Mucosa of rectum (tissue), 2 donors: ENCODE measurements at regions not wholly inside any gene's neighbourhood (a gene's known extent, or its start where the extent isn't known, plus 50 kb on each side); places are given as distances from the start of the nearest gene placed in this dataset.
"Not testable (repeated sequence)": the region's sequence is repeated elsewhere in the genome, so short reads cannot be mapped to it uniquely, and the experiment has no call there.

Source experiments
- H3K27ac ChIP-seq, 2 donors: one replicate each; pipeline ENCODE4 v1.7.0; 2013; ENCODE audit warnings: inconsistent platforms in 2 of 2, low read depth in 2 of 2, low read length in 2 of 2
- H3K27me3 ChIP-seq, 2 donors: one replicate each; pipeline ENCODE4 v1.7.0; 2013; ENCODE audit warnings: low read length in 2 of 2; ENCODE audit not compliant: control insufficient read depth in 2 of 2, insufficient read depth in 2 of 2
- H3K36me3 ChIP-seq, 2 donors: one replicate each; pipeline ENCODE4 v1.7.0; 2013; ENCODE audit warnings: low read length in 2 of 2; ENCODE audit not compliant: control insufficient read depth in 2 of 2, insufficient read depth in 2 of 2
- H3K4me1 ChIP-seq, 2 donors: one replicate each; pipeline ENCODE4 v1.7.0; 2013; ENCODE audit warnings: low read length in 2 of 2, mild to moderate bottlenecking in 1 of 2; ENCODE audit not compliant: control insufficient read depth in 2 of 2, insufficient read depth in 2 of 2
- H3K4me3 ChIP-seq, 2 donors: one replicate each; pipeline ENCODE4 v1.7.0; 2013; ENCODE audit warnings: low read length in 2 of 2
- H3K9ac ChIP-seq, 2 donors: one replicate each; pipeline ENCODE4 v1.7.0; 2013; ENCODE audit warnings: low read length in 2 of 2, low read depth in 1 of 2, mild to moderate bottlenecking in 1 of 2
- H3K9me3 ChIP-seq, 2 donors: one replicate each; pipeline ENCODE4 v1.7.0; 2013; ENCODE audit warnings: low read length in 2 of 2; ENCODE audit not compliant: control insufficient read depth in 2 of 2
- donor health status: healthy.
- donor health status: Normal muscosa, but diverticular disease.

GRCh38 chr14:65976761-65977404 lies 509.3 kb upstream of the CCDC196 start:
- no peak overlapping the region for H3K27ac ChIP-seq
- no peaks in the 10 kb centered on the region for H3K36me3 ChIP-seq
- H3K9ac ChIP-seq = no peak overlapping the region
- no peak overlapping the region for H3K4me3 ChIP-seq
- H3K27me3 ChIP-seq = peaks cover 0 to 2% of the 10 kb centered on the region in 2 donors
- H3K4me1 ChIP-seq = no peaks in the 10 kb centered on the region
- no peaks in the 10 kb centered on the region for H3K9me3 ChIP-seq

- no peaks in the 10 kb centered on the region for H3K9me3 ChIP-seq
Observed at GRCh38 chr14:65981192-65981843, 504.9 kb upstream of the CCDC196 start.

GRCh38 chr14:65986041-65986440 lies 500.1 kb upstream of the CCDC196 start:
- Histone ChIP-seq H3K27ac (no peak overlapping the region), H3K4me3 (no peak overlapping the region), H3K27me3 (no peaks in the 10 kb centered on the region), H3K4me1 (no peaks in the 10 kb centered on the region), H3K36me3 (no peaks in the 10 kb centered on the region), H3K9ac (no peak overlapping the region), H3K9me3 (no peaks in the 10 kb centered on the region)

More at GRCh38 chr14:65981192-65981843, 504.9 kb upstream of the CCDC196 start:
- Histone ChIP-seq H3K27ac (no peak overlapping the region), H3K36me3 (no peaks in the 10 kb centered on the region), H3K9ac (no peak overlapping the region), H3K4me3 (no peak overlapping the region), H3K4me1 (no peaks in the 10 kb centered on the region), H3K27me3 (no peaks in the 10 kb centered on the region)

GRCh38 chr14:65989981-65990380 lies 496.2 kb upstream of the CCDC196 start:
- no peak overlapping the region for H3K27ac ChIP-seq
- no peak overlapping the region for H3K4me3 ChIP-seq
- no peak overlapping the region for H3K9ac ChIP-seq
- peaks cover 0 to 5% of the 10 kb centered on the region in 2 donors for H3K4me1 ChIP-seq
- H3K27me3 ChIP-seq = no peaks in the 10 kb centered on the region
- H3K9me3 ChIP-seq = no peaks in the 10 kb centered on the region
- H3K36me3 ChIP-seq = no peaks in the 10 kb centered on the region

- Histone ChIP-seq H3K27ac (no peak overlapping the region), H3K4me3 (no peak overlapping the region), H3K27me3 (no peaks in the 10 kb centered on the region), H3K4me1 (peaks cover 0 to 5% of the 10 kb centered on the region in 2 donors), H3K9ac (no peak overlapping the region), H3K36me3 (no peaks in the 10 kb centered on the region), H3K9me3 (no peaks in the 10 kb centered on the region)
Observed at GRCh38 chr14:65991104-65991503, 495.1 kb upstream of the CCDC196 start.

- H3K27me3 ChIP-seq, H3K9ac ChIP-seq, H3K27ac ChIP-seq, H3K9me3 ChIP-seq, H3K36me3 ChIP-seq, H3K4me3 ChIP-seq, H3K4me1 ChIP-seq: not testable (repeated sequence)
Observed at GRCh38 chr14:65991935-65992334, 494.2 kb upstream of the CCDC196 start.

GRCh38 chr14:65993103-65993502 lies 493.1 kb upstream of the CCDC196 start:
- Histone ChIP-seq H3K36me3 (no peaks in the 10 kb centered on the region), H3K9me3 (no peaks in the 10 kb centered on the region), H3K27me3 (no peaks in the 10 kb centered on the region), H3K9ac (no peak overlapping the region), H3K27ac (no peak overlapping the region), H3K4me1 (peaks cover 0 to 5% of the 10 kb centered on the region in 2 donors), H3K4me3 (no peak overlapping the region)

- no peak overlapping the region for H3K27ac ChIP-seq
- H3K27me3 ChIP-seq = no peaks in the 10 kb centered on the region
- no peak overlapping the region for H3K9ac ChIP-seq
- peaks cover 0 to under 1% of the 10 kb centered on the region in 2 donors for H3K9me3 ChIP-seq
- H3K36me3 ChIP-seq = no peaks in the 10 kb centered on the region
- H3K4me1 ChIP-seq = peaks cover 0 to 5% of the 10 kb centered on the region in 2 donors
- H3K4me3 ChIP-seq = no peak overlapping the region
Observed at GRCh38 chr14:65993996-65994395, 492.2 kb upstream of the CCDC196 start.

GRCh38 chr14:65997347-65997746 lies 488.8 kb upstream of the CCDC196 start:
- peaks cover 0 to 5% of the 10 kb centered on the region in 2 donors for H3K4me1 ChIP-seq
- no peaks in the 10 kb centered on the region for H3K27me3 ChIP-seq
- H3K27ac ChIP-seq = no peak overlapping the region
- H3K36me3 ChIP-seq = no peaks in the 10 kb centered on the region
- no peak overlapping the region for H3K9ac ChIP-seq
- H3K9me3 ChIP-seq = peaks cover 0 to 7% of the 10 kb centered on the region in 2 donors
- no peak overlapping the region for H3K4me3 ChIP-seq

GRCh38 chr14:65999865-66000264 lies 486.3 kb upstream of the CCDC196 start:
- Histone ChIP-seq H3K9ac (no peak overlapping the region), H3K4me3 (no peak overlapping the region), H3K27me3 (no peaks in the 10 kb centered on the region), H3K9me3 (peaks cover 0 to 7% of the 10 kb centered on the region in 2 donors), H3K27ac (no peak overlapping the region), H3K4me1 (no peaks in the 10 kb centered on the region), H3K36me3 (no peaks in the 10 kb centered on the region)
